Endothelial cell of umbilical vein (primary cell): ENCODE measurements at regions not wholly inside any gene's neighbourhood (a gene's known extent, or its start where the extent isn't known, plus 50 kb on each side); places are given as distances from the start of the nearest gene placed in this dataset.

Source experiments
- BruUV-seq: library from RNA; stranded (reverse); fragments of 400-500 nt; replicated peaks from 2 replicates; lab custom pipeline; 2021; lab: Mats Ljungman, UMichigan
- CTCF ChIA-PET: fragments of 300-600, 350-600 bp; sonication (Branson Sonifier 250); formaldehyde crosslinking; loops from one replicate; lab custom pipeline; 2021; ENCODE audit warnings: antibody characterized with exemption, inconsistent platforms; lab: Charles Lee
- POLR2A ChIA-PET: fragments of 300-600, 350-600 bp; sonication (Branson Sonifier 250); formaldehyde crosslinking; loops from one replicate; lab custom pipeline; 2021; ENCODE audit warnings: antibody characterized with exemption, inconsistent platforms; lab: Charles Lee
- DNase-seq: peaks from one replicate; pipeline ENCODE4 v3.0.0-alpha.2; 2011; ENCODE audit warnings: low read depth, low spot score
- FAIRE-seq: peaks from 2 replicates; lab custom pipeline; 2011; peaks lifted over from hg19 to GRCh38; lab: Jason Lieb, UNC
- H2AFZ ChIP-seq: 2 replicates; pipeline ENCODE4 v1.6.0; 2012; ENCODE audit warnings: low read depth, low read length, control low read depth, inconsistent platforms
- H3K27ac ChIP-seq: 2 replicates; pipeline ENCODE4 v1.5.1; 2011; ENCODE audit warnings: low read depth, mild to moderate bottlenecking, control low read depth, low read length, moderate library complexity; ENCODE audit not compliant: insufficient read depth
- H3K27me3 ChIP-seq, 2 experiments: 2 replicates each; pipeline versions ENCODE4 v1.6.0 to v1.6.1; 2011; ENCODE audit warnings: low read length in 2 of 2, mixed read lengths in 1 of 2; ENCODE audit not compliant: control insufficient read depth in 2 of 2, insufficient read depth in 2 of 2
- H3K36me3 ChIP-seq, 2 experiments: 2 replicates in 1 of 2; 3 replicates in 1 of 2; pipeline ENCODE4 v1.5.1; 2011; ENCODE audit warnings: low read length in 2 of 2, mild to moderate bottlenecking in 1 of 2, moderate library complexity in 1 of 2; ENCODE audit not compliant: control insufficient read depth in 2 of 2, insufficient read depth in 2 of 2; ENCODE audit errors: extremely low read depth in 1 of 2
- H3K4me1 ChIP-seq: 3 replicates; pipeline ENCODE4 v1.5.1; 2011; ENCODE audit warnings: mild to moderate bottlenecking, low read length; ENCODE audit not compliant: control insufficient read depth, insufficient read depth; ENCODE audit errors: extremely low read depth
- H3K4me2 ChIP-seq: 2 replicates; pipeline ENCODE4 v1.6.1; 2011; ENCODE audit warnings: low read length, control low read depth, mixed read lengths; ENCODE audit not compliant: insufficient read depth
- H3K4me3 ChIP-seq, 3 experiments: fragments of 200-600 bp in 1 of 3; sonication (generic), shearing (Covaris generic) in 1 of 3; replicated peaks in 1 of 3; 2 replicates each; pipeline ENCODE4 v1.5.1; 2011 to 2016; ENCODE audit warnings: control low read depth in 3 of 3, low read length in 3 of 3, mild to moderate bottlenecking in 2 of 3, inconsistent platforms in 1 of 3, low read depth in 1 of 3, moderate library complexity in 1 of 3; ENCODE audit not compliant: insufficient read depth in 1 of 3
- H3K79me2 ChIP-seq: 2 replicates; pipeline ENCODE4 v1.6.0; 2012; ENCODE audit warnings: low read length, inconsistent platforms; ENCODE audit not compliant: control insufficient read depth, insufficient read depth
- H3K9ac ChIP-seq: replicated peaks from 2 replicates; pipeline ENCODE3; 2011; ENCODE audit warnings: low read length, control low read depth; ENCODE audit not compliant: insufficient read depth; ENCODE audit errors: extremely low read depth
- H3K9me1 ChIP-seq: replicated peaks from 3 replicates; pipeline ENCODE4 v1.6.0; 2011; ENCODE audit warnings: mild to moderate bottlenecking, low read length; ENCODE audit not compliant: control insufficient read depth, insufficient read depth; ENCODE audit errors: extremely low read depth
- H3K9me3 ChIP-seq: replicated peaks from 2 replicates; pipeline ENCODE4 v1.5.1; 2012; ENCODE audit warnings: low read length, inconsistent platforms; ENCODE audit not compliant: control insufficient read depth, insufficient read depth
- H4K20me1 ChIP-seq: replicated peaks from 2 replicates; pipeline ENCODE3; 2011; ENCODE audit warnings: mild to moderate bottlenecking, low read length; ENCODE audit not compliant: control insufficient read depth, insufficient read depth; ENCODE audit errors: extremely low read depth
- CTCF ChIP-seq, 2 donors: IDR thresholded peaks; 1 replicate in 1 of 2; 2 replicates in 1 of 2; pipeline ENCODE4 v1.5.1; 2011; ENCODE audit warnings: low read length in 2 of 2, mild to moderate bottlenecking in 2 of 2, moderate library complexity in 2 of 2, control low read depth in 1 of 2, inconsistent platforms in 1 of 2, low read depth in 1 of 2; ENCODE audit not compliant: insufficient read depth in 1 of 2; ENCODE audit errors: extremely low read depth in 1 of 2
- FOS ChIP-seq: IDR thresholded peaks from 2 replicates; pipeline ENCODE4 v1.6.1; 2011; ENCODE audit warnings: mild to moderate bottlenecking, low read length, moderate library complexity, borderline replicate concordance; ENCODE audit not compliant: insufficient read depth
- MAX ChIP-seq: IDR thresholded peaks from 2 replicates; pipeline ENCODE4 v1.6.1; 2011; ENCODE audit not compliant: insufficient read depth, insufficient read length
- POLR2AphosphoS5 ChIP-seq: IDR thresholded peaks from 2 replicates; pipeline ENCODE4 v1.6.1; 2012; ENCODE audit warnings: low read depth, mild to moderate bottlenecking, control low read depth, low read length, moderate library complexity; ENCODE audit not compliant: insufficient read depth
- dilution Hi-C: fragments of 300-500 bp; cut with MboI; formaldehyde crosslinking; loops from one replicate; pipeline ENCODE4 v1.15.0; 2019; ENCODE audit warnings: low sequenced_read_pairs; ENCODE audit not compliant: extremely low pct_ligation_motif_present
- intact Hi-C: fragments of 100-400 bp; cut with micrococcal nuclease; formaldehyde crosslinking; loops from one replicate; pipeline ENCODE4 v1.10.0; 2022

GRCh38 chr11:121938076-121938475 is 177.9 kb downstream of the BLID start:
- CTCF ChIA-PET: no interaction called here
- POLR2A ChIA-PET: no interaction called here
- no peak overlapping the region for H3K4me2 ChIP-seq

More at GRCh38 chr11:121938076-121938475, 177.9 kb downstream of the BLID start:
- Histone ChIP-seq H3K36me3 (no peaks in the 10 kb centered on the region), H3K79me2 (no peaks in the 10 kb centered on the region), H3K9ac (no peak overlapping the region), H3K27me3 (no peaks in the 10 kb centered on the region), H3K4me3 (no peak overlapping the region), H3K27ac (no peak overlapping the region), H4K20me1 (no peaks in the 10 kb centered on the region), H3K9me1 (no peaks in the 10 kb centered on the region), H2AFZ (no peak overlapping the region), H3K4me1 (no peaks in the 10 kb centered on the region), H3K9me3 (no peaks in the 10 kb centered on the region)
- no peak for DNase-seq
- TF ChIP-seq POLR2AphosphoS5 (no peak), CTCF (IDR thresholded peaks at IDR 0.05; ENCODE audit: extremely low read depth in 1 of 2, insufficient read depth in 1 of 2, low read depth in 1 of 2, low read length in 2 of 2) (no peak), FOS (no peak), MAX (no peak)
- dilution Hi-C loops (no loop called here), intact Hi-C loops (no loop called here)
- no TSS peak for BruUV-seq
- no peak for FAIRE-seq
